HG03342 (cell line): ENCODE measurements at regions not wholly inside any gene's neighbourhood (a gene's known extent, or its start where the extent isn't known, plus 50 kb on each side); places are given as distances from the start of the nearest gene placed in this dataset.
"Not testable (repeated sequence)": the region's sequence is repeated elsewhere in the genome, so short reads cannot be mapped to it uniquely, and the experiment has no call there.

Experiments used
- ATAC-seq: cut with Tn5 transposase; IDR thresholded peaks from one replicate; pipeline ENCODE4 v1.9.1; 2021; ENCODE audit warnings: mild to moderate bottlenecking, moderate library complexity; ENCODE audit not compliant: unreplicated experiment

DNA sequence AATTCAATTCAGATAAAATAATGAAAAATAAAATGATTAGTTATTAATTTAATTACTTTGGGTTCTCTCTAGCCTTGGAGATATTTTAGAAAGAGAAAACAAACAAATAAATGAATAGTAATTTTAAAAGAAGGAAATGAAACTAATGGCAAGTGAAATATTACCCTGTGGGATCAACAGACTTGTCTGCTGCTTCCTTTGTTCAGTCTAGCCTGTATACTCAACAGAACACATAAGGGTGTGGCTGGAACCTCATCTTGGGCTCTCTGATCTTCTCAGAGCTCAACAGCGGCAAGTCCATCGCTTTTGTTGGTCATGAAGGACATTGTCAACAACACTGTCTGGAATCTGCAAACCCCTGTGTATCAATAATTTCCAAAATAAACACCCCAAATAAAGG is 904.9 kb downstream of the IPMK start:
- ATAC-seq, result peak; percentile 79

GRCh38 chr10:57353403-57354003 is 914.2 kb downstream of the IPMK start:
- ATAC-seq, result no peak

DNA sequence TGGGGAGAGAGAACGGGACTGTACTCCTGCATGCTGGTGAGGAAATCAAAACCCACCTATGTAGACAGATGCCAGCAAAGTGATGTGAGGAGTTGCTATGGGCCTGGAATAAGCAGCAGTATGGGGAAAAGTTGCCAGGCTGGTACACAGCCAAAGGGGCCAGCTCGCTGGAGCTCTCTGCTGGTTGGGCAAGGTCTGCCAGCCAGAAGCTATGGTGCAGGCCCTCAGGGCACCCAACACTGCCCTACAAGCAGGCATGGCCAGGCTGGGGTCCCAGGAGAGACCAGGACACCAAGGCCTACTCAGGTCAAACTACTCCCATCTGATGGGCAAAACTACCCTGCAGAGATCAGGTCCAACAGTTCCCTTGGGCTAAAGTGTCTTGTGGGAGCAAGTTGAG is 916.6 kb downstream of the IPMK start:
- ATAC-seq, result no peak

- ATAC-seq, result no peak
Measured at GRCh38 chr10:57341294-57341693, 926.4 kb downstream of the IPMK start.

DNA sequence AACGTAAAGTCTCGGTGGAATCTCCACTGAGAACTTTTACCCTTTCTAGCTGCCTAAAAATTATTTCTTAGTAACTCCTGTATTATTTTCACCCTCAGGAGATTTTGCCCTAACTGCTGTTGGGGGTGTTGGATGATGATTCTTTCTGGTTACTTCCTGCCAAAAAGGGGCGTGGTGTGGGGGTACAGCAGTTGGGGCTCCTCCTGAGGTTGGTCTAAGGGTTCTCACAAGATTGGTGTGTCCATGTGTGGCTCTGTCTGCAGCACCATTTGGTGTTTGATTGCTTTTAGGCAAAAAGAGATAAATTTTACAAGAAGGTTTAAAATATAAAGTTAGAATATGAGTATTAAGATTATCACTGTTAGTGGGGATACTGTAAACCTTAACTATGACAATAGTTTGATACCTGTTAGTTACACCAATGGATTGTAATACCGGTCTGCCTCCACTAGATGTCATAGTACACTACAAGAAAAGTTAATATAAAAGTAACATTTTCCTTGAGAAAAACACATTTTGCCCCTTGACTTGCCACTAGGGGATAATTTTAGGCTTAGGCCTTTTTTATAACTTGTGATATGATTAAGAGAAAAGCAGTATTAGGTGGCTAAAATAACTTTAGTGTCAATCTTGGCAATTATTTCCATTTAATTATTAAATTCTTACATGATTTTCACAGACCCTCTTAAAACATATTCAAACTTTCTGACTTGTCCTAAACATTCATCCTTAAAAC is 928.7 kb downstream of the IPMK start:
- ATAC-seq, result peak; percentile 77

- no peak for ATAC-seq
Measured at GRCh38 chr10:57336865-57337264, 930.8 kb downstream of the IPMK start.

DNA sequence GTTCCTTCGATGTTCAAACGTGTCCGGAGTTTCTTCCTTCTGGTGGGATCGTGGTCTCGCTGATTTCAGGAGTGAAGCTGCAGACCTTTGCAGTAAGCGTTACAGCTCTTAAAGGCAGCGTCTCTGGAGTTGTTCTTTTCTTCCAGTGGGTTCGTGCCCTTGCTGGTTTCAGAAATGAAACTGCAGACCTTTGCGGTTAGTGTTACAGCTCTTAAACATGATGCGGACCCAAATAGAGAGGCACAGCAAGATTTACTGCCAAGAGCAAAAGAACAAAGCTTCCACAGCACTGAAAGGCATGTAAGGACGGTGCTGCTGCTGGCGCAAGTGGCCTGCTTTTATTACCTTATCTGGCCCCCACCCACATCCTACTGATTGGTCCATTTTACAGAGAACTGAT is 931.4 kb downstream of the IPMK start:
- no peak for ATAC-seq

DNA sequence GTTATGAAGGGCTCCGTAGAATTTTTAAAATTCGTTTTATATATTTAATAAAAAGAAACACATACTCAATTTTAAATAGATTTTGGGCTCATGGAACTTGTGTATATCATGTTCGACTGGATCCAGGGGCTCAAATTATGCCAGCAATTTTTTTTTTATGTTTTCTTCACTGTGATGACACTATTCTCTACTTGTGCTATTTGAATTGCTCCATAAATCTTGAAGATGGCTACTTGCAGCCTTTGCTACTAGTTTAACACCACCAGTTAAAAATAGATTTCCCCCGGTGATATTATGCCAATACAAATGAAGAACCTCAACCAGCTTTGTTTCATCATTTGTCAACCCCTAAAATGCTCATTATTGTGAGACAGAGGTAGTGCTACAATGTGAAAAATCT is 933.2 kb downstream of the IPMK start:
- no peak for ATAC-seq

- ATAC-seq, result no peak
Measured at GRCh38 chr10:57333880-57334279, 933.8 kb downstream of the IPMK start.

- not testable (repeated sequence) for ATAC-seq
Measured at GRCh38 chr10:57321400-57321854, 946.3 kb downstream of the IPMK start.

- no peak for ATAC-seq
Measured at GRCh38 chr10:57320416-57320815, 947.3 kb downstream of the IPMK start.

- no peak for ATAC-seq
Measured at GRCh38 chr10:57314046-57314445, 953.0 kb upstream of the ZWINT start.

DNA sequence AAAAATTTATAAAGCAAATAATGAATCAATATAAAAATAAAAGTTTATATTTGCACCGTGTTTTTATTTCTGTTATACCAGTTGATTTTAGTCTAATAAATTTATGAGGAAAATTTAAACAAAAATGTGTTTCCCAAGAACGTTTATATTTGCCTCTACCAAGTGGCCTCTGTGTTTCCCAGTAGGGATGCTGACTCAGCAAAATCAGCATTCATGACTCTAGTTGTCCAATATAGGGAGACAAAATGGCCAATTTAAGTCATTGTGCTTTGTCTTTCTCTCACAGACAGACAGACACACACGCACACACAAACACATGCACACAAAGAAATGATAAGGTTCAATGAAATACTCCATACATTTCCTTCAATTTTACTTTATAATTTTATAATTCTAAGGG is 942.5 kb upstream of the ZWINT start:
- ATAC-seq, result no peak

- no peak for ATAC-seq
Measured at GRCh38 chr10:57300718-57301117, 939.7 kb upstream of the ZWINT start.

DNA sequence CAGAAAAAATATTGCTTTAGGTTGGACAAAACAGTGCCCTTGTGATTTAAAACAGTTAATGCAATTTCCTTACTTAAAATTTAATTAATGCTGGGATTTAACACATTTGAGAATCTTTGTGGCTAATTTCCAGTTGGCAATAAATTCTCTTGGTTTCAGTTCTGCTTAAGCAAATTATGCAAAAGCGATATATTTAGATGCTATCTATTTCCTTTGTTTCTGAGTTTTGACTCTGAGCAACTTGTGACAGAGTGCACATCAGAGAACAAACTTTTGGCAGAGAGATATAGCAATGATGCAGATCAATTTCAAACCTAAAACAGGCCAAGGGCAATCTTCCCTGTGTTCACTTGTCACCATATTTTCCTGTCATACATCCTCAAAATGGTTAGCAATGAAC is 933.6 kb upstream of the ZWINT start:
- no peak for ATAC-seq

- ATAC-seq, result no peak
Measured at GRCh38 chr10:57288754-57289153, 927.7 kb upstream of the ZWINT start.

DNA sequence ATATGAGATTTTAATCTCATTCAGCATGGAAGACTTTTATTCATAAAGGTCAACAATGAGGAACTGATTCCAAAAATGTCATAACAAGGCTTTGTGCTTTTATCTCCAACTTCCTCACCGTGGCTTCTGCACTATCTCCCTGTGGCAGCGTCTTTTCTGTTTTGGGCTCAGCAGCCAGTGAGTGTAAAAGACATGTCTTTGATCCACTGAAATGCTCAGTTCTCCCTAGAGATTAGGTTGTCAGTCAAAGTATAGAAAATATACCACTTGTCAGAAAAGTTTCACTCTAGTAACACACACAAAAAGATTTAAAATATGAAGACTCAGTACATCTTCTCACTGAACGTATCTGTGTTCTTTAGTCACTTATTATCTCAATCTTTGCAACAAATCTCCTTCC is 901.8 kb upstream of the ZWINT start:
- no peak for ATAC-seq

GRCh38 chr10:57260175-57260574 is 899.1 kb upstream of the ZWINT start:
- no peak for ATAC-seq

- no peak for ATAC-seq
Measured at GRCh38 chr10:57249615-57250281, 888.7 kb upstream of the ZWINT start.

DNA sequence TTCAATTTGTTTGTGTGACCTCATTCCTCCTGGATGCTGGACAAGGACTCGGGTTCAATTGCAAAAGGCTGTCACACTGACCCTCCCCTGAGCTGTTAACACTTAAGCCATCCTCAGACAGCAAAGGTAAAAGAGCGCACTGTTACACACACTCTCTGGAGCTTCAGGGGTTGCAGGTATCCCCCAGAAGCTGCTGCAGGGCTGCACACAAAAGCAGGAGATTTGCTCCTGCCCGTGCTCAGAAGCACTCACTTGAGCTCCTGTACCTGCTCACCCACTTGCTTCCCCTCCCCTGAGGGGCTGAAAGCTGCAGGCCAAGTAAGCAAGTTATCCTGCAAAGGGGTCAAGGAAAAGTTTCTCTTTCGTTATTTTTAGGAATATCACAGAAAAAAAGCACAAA is 886.2 kb upstream of the ZWINT start:
- ATAC-seq, result no peak

DNA sequence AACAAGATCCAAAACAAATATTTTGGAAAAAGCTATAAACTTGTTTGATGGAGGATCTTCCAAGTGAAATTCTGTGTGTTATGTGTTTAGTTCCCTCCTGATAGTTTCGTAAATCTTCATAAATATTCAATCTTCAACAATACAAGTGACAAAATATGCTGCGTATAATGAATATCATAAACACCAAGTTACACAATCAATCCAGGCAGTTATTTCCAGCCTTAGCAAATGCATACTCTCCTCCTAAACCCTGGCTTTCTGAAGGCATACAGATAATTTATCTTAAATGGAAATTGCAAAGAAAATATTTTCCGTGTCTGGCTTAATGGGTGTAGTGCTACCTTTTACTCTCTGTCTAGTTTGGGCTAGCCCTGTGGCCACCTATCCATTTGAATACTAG is 864.9 kb upstream of the ZWINT start:
- ATAC-seq, result no peak

DNA sequence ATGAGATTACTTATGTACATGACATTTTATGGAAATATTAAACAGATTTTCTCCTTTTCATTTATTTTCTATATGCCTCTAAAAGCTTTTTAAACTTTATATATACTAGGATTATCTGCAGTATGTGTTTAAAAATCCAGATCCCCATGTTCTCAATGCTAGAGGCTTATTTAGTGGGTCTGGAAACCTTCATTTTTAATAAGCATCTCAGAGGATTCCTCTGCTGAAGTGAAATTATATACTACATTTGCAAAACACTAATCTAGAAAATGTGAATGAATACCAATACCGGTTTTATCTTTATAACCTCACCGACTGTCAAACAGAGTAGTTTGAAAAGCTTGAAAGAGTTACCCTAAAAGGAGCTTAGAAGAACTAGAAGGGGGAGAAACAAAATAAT is 863.8 kb upstream of the ZWINT start:
- no peak for ATAC-seq
